Effector memory CD4-positive, alpha-beta T cell (primary cell): ENCODE measurements at regions not wholly inside any gene's neighbourhood (a gene's known extent, or its start where the extent isn't known, plus 50 kb on each side); places are given as distances from the start of the nearest gene placed in this dataset.
"Not testable (repeated sequence)": the region's sequence is repeated elsewhere in the genome, so short reads cannot be mapped to it uniquely, and the experiment has no call there.

ENCODE experiments used
- DNase-seq, 3 donors: peaks; one replicate each; pipeline ENCODE4 v3.0.0-alpha.2; 2020
- H3K27ac ChIP-seq: 2 replicates; pipeline ENCODE4 v1.7.0; 2013; ENCODE audit warnings: mild to moderate bottlenecking, low read length, moderate library complexity; ENCODE audit not compliant: insufficient read depth, poor library complexity, severe bottlenecking
- H3K27me3 ChIP-seq: replicated peaks from 2 replicates; pipeline ENCODE4 v1.7.0; 2013; ENCODE audit warnings: mild to moderate bottlenecking, low read length; ENCODE audit not compliant: insufficient read depth, control insufficient read depth, poor library complexity, severe bottlenecking
- H3K36me3 ChIP-seq: 2 replicates; pipeline ENCODE4 v1.7.0; 2013; ENCODE audit warnings: mild to moderate bottlenecking, low read length, moderate library complexity; ENCODE audit not compliant: control insufficient read depth, insufficient read depth
- H3K4me1 ChIP-seq: 2 replicates; pipeline ENCODE4 v1.7.0; 2013; ENCODE audit warnings: low read length, mild to moderate bottlenecking; ENCODE audit not compliant: control insufficient read depth, insufficient read depth, poor library complexity, severe bottlenecking
- H3K4me3 ChIP-seq: 2 replicates; pipeline ENCODE4 v1.7.0; 2013; ENCODE audit warnings: low read length, low read depth, mild to moderate bottlenecking; ENCODE audit not compliant: insufficient read depth, poor library complexity, severe bottlenecking
- H3K9me3 ChIP-seq: 2 replicates; pipeline ENCODE4 v1.7.0; 2013; ENCODE audit warnings: mild to moderate bottlenecking, low read length, moderate library complexity; ENCODE audit not compliant: control insufficient read depth

- DNase-seq: no peak
- no peak overlapping the region for H3K27ac ChIP-seq
- H3K36me3 ChIP-seq: no peaks in the 10 kb centered on the region
- no peaks in the 10 kb centered on the region for H3K4me1 ChIP-seq
- H3K9me3 ChIP-seq: no peaks in the 10 kb centered on the region
- no peak overlapping the region for H3K4me3 ChIP-seq
- no peaks in the 10 kb centered on the region for H3K27me3 ChIP-seq
Observed at GRCh38 chr11:37203006-37203405, 605.0 kb upstream of the RAG2 start.

- Histone ChIP-seq H3K36me3 (no peaks in the 10 kb centered on the region), H3K27me3 (no peaks in the 10 kb centered on the region), H3K27ac (no peak overlapping the region), H3K4me1 (no peaks in the 10 kb centered on the region), H3K4me3 (no peak overlapping the region), H3K9me3 (peaks cover 3% of the 10 kb centered on the region)
- DNase-seq: no peak
Observed at GRCh38 chr11:37199082-37199481, 601.0 kb upstream of the RAG2 start.

- no peak overlapping the region for H3K4me3 ChIP-seq
- H3K27me3 ChIP-seq: no peaks in the 10 kb centered on the region
- H3K4me1 ChIP-seq: no peaks in the 10 kb centered on the region
- H3K9me3 ChIP-seq: no peaks in the 10 kb centered on the region
- no peaks in the 10 kb centered on the region for H3K36me3 ChIP-seq
- DNase-seq: no peak
- H3K27ac ChIP-seq: no peak overlapping the region
Observed at GRCh38 chr11:37184326-37184725, 586.3 kb upstream of the RAG2 start.

- H3K36me3 ChIP-seq: no peaks in the 10 kb centered on the region
Observed at GRCh38 chr11:37182031-37182430, 584.0 kb upstream of the RAG2 start.

GRCh38 chr11:37177721-37178120 is 579.7 kb upstream of the RAG2 start:
- Histone ChIP-seq H3K4me1 (no peaks in the 10 kb centered on the region), H3K27me3 (no peaks in the 10 kb centered on the region), H3K9me3 (no peaks in the 10 kb centered on the region), H3K4me3 (no peak overlapping the region), H3K36me3 (no peaks in the 10 kb centered on the region), H3K27ac (no peak overlapping the region)
- DNase-seq: no peak

More at GRCh38 chr11:37182031-37182430, 584.0 kb upstream of the RAG2 start:
- Histone ChIP-seq H3K27ac (no peak overlapping the region), H3K4me3 (no peak overlapping the region), H3K9me3 (no peaks in the 10 kb centered on the region), H3K4me1 (no peaks in the 10 kb centered on the region), H3K27me3 (no peaks in the 10 kb centered on the region)
- DNase-seq: no peak

- no peak for DNase-seq
- no peaks in the 10 kb centered on the region for H3K36me3 ChIP-seq
- H3K4me3 ChIP-seq: no peak overlapping the region
- no peaks in the 10 kb centered on the region for H3K27me3 ChIP-seq
- no peaks in the 10 kb centered on the region for H3K4me1 ChIP-seq
- H3K9me3 ChIP-seq: no peaks in the 10 kb centered on the region
- H3K27ac ChIP-seq: no peak overlapping the region
Observed at GRCh38 chr11:37171451-37171850, 573.4 kb upstream of the RAG2 start.

- Histone ChIP-seq H3K27me3 (no peaks in the 10 kb centered on the region), H3K36me3 (no peaks in the 10 kb centered on the region), H3K4me3 (no peak overlapping the region), H3K27ac (no peak overlapping the region), H3K4me1 (no peaks in the 10 kb centered on the region), H3K9me3 (no peaks in the 10 kb centered on the region)
- no peak for DNase-seq
Observed at GRCh38 chr11:37170311-37170710, 572.3 kb upstream of the RAG2 start.

GRCh38 chr11:37145434-37145833 is 547.4 kb upstream of the RAG2 start:
- not testable (repeated sequence) for H3K9me3 ChIP-seq, DNase-seq, H3K27ac ChIP-seq, H3K4me3 ChIP-seq, H3K36me3 ChIP-seq, H3K4me1 ChIP-seq, H3K27me3 ChIP-seq

GRCh38 chr11:37142591-37142990 is 544.6 kb upstream of the RAG2 start:
- Histone ChIP-seq H3K36me3 (no peaks in the 10 kb centered on the region), H3K4me3 (no peak overlapping the region), H3K27ac (no peak overlapping the region), H3K27me3 (no peaks in the 10 kb centered on the region), H3K9me3 (no peaks in the 10 kb centered on the region), H3K4me1 (no peaks in the 10 kb centered on the region)
- no peak for DNase-seq

- H3K27me3 ChIP-seq: no peaks in the 10 kb centered on the region
- no peak overlapping the region for H3K27ac ChIP-seq
- H3K36me3 ChIP-seq: no peaks in the 10 kb centered on the region
- no peaks in the 10 kb centered on the region for H3K4me1 ChIP-seq
- H3K4me3 ChIP-seq: no peak overlapping the region
- DNase-seq: no peak
- no peaks in the 10 kb centered on the region for H3K9me3 ChIP-seq
Observed at GRCh38 chr11:37141707-37142106, 543.7 kb upstream of the RAG2 start.

- not testable (repeated sequence) for H3K27me3 ChIP-seq, H3K27ac ChIP-seq, H3K4me1 ChIP-seq, DNase-seq, H3K4me3 ChIP-seq, H3K9me3 ChIP-seq, H3K36me3 ChIP-seq
Observed at GRCh38 chr11:37135606-37136005, 537.6 kb upstream of the RAG2 start.
